ENCODE measurements at regions not wholly inside any gene's neighbourhood (a gene's known extent, or its start where the extent isn't known, plus 50 kb on each side); places are given as distances from the start of the nearest gene placed in this dataset.

DNA sequence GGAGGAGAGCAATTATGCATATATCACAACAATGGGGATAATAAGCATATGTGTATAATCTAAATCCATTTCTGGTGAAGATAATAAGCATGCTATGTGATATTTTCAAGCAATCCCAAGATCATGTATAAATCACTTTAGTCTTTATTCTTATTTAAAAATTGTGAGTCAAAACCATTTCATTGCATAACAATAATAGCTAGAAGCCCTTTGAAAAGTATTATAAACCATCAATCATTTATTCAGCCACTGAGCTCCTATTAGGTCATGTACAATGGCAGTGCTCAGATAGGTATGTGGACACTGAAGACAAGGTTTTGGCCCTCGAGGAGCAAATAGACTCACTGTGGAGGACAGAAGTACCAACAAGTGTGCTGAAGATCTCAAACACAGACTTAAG lies 113.1 kb downstream of the CDCA7 start:
- TF ChIP-seq, protein P1, sequence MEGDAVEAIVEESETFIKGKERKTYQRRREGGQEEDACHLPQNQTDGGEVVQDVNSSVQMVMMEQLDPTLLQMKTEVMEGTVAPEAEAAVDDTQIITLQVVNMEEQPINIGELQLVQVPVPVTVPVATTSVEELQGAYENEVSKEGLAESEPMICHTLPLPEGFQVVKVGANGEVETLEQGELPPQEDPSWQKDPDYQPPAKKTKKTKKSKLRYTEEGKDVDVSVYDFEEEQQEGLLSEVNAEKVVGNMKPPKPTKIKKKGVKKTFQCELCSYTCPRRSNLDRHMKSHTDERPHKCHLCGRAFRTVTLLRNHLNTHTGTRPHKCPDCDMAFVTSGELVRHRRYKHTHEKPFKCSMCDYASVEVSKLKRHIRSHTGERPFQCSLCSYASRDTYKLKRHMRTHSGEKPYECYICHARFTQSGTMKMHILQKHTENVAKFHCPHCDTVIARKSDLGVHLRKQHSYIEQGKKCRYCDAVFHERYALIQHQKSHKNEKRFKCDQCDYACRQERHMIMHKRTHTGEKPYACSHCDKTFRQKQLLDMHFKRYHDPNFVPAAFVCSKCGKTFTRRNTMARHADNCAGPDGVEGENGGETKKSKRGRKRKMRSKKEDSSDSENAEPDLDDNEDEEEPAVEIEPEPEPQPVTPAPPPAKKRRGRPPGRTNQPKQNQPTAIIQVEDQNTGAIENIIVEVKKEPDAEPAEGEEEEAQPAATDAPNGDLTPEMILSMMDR (IDR thresholded peaks at IDR 0.05) = no peak
- TF ChIP-seq POLR2A (IDR thresholded peaks at IDR 0.05) = no peak

Data from right lobe of liver (tissue), 4 donors.